PC-3 (cell line): ENCODE measurements at regions not wholly inside any gene's neighbourhood (a gene's known extent, or its start where the extent isn't known, plus 50 kb on each side); places are given as distances from the start of the nearest gene placed in this dataset.

Experiments
- ATAC-seq: fragments of 200-7000 bp; cut with Tn5 transposase; 2 replicates; pipeline ENCODE4 v1.9.1; 2020; ENCODE audit warnings: mild to moderate bottlenecking, moderate library complexity
- BruUV-seq: library from RNA; stranded (reverse); fragments of 400-500 nt; replicated peaks from 2 replicates; lab custom pipeline; 2021; lab: Mats Ljungman, UMichigan
- CTCF ChIA-PET: fragments of 300-600 bp; sonication (Branson Sonifier 250); formaldehyde crosslinking; loops from one replicate; lab custom pipeline; 2022; ENCODE audit warnings: antibody characterized with exemption; lab: Charles Lee
- POLR2A ChIA-PET: fragments of 300-600 bp; sonication (Branson Sonifier 250); formaldehyde crosslinking; loops from one replicate; lab custom pipeline; 2022; ENCODE audit warnings: antibody characterized with exemption; ENCODE audit not compliant: unreplicated experiment; lab: Charles Lee
- DNase-seq: peaks from one replicate; pipeline ENCODE4 v3.0.0-alpha.2; 2015
- H2AFZ ChIP-seq: fragments of 300-600 bp; sonication (generic); 2 replicates; pipeline ENCODE4 v1.6.0; 2016; ENCODE audit warnings: antibody characterized with exemption, low read length
- H3F3A ChIP-seq: fragments of 300-600 bp; sonication (generic); one replicate; pipeline ENCODE4 v1.6.0; 2017; ENCODE audit warnings: antibody characterized with exemption, low read length, control low read depth, mild to moderate bottlenecking; ENCODE audit not compliant: unreplicated experiment
- H3K27ac ChIP-seq: fragments of 300-600 bp; sonication (generic); 2 replicates; pipeline ENCODE4 v1.5.1; 2016; ENCODE audit warnings: mild to moderate bottlenecking, low read length
- H3K27me3 ChIP-seq: fragments of 300-600 bp; sonication (generic); 2 replicates; pipeline ENCODE4 v1.6.1; 2016; ENCODE audit warnings: low read length, mixed read lengths
- H3K36me3 ChIP-seq: fragments of 300-600 bp; sonication (generic); 2 replicates; pipeline ENCODE4 v1.6.1; 2016; ENCODE audit warnings: low read depth, mixed run types, low read length, mixed read lengths
- H3K4me1 ChIP-seq: fragments of 300-600 bp; sonication (generic); 2 replicates; pipeline ENCODE4 v1.5.1; 2016; ENCODE audit warnings: low read length; ENCODE audit not compliant: insufficient read depth
- H3K4me2 ChIP-seq: fragments of 300-600 bp; sonication (generic); 2 replicates; pipeline ENCODE4 v1.6.0; 2016; ENCODE audit warnings: low read length
- H3K4me3 ChIP-seq: fragments of 300-600 bp; sonication (generic); 2 replicates; pipeline ENCODE4 v1.5.1; 2016; ENCODE audit warnings: mild to moderate bottlenecking, low read length, mixed read lengths
- H3K79me2 ChIP-seq: fragments of 300-600 bp; sonication (generic); 2 replicates; pipeline ENCODE4 v1.6.1; 2017; ENCODE audit warnings: low read length, mixed read lengths
- H3K9ac ChIP-seq: fragments of 300-600 bp; sonication (generic); 2 replicates; pipeline ENCODE4 v1.6.0; 2016; ENCODE audit warnings: mild to moderate bottlenecking, low read length
- H3K9me2 ChIP-seq: fragments of 300-600 bp; sonication (generic); replicated peaks from 2 replicates; pipeline ENCODE4 v1.6.1; 2016; ENCODE audit warnings: mixed run types, low read length, mixed read lengths
- H3K9me3 ChIP-seq: fragments of 300-600 bp; sonication (generic); 2 replicates; pipeline ENCODE4 v1.6.1; 2016; ENCODE audit warnings: low read length, mixed read lengths
- H4K20me1 ChIP-seq: fragments of 300-600 bp; sonication (generic); 2 replicates; pipeline ENCODE4 v1.6.1; 2016; ENCODE audit warnings: low read length, mixed read lengths
- CTCF ChIP-seq: fragments of 300-600 bp; sonication (generic); conservative IDR thresholded peaks from 2 replicates; pipeline ENCODE4 v1.5.1; 2017; ENCODE audit warnings: antibody characterized with exemption, low read depth, mild to moderate bottlenecking, low read length
- EZH2 ChIP-seq: fragments of 300-600 bp; sonication (generic); IDR thresholded peaks from one replicate; pipeline ENCODE4 v1.6.1; 2017; ENCODE audit warnings: antibody characterized with exemption, mild to moderate bottlenecking, low read length; ENCODE audit not compliant: unreplicated experiment
- EZH2phosphoT487 ChIP-seq: fragments of 300-600 bp; sonication (generic); IDR thresholded peaks from 2 replicates; pipeline ENCODE4 v1.6.1; 2018; ENCODE audit warnings: mild to moderate bottlenecking, antibody characterized with exemption, low read length, borderline replicate concordance
- intact Hi-C: fragments of 100-400 bp; cut with micrococcal nuclease; formaldehyde crosslinking; loops from 2 replicates; pipeline ENCODE4 v1.9.0; 2023

DNA sequence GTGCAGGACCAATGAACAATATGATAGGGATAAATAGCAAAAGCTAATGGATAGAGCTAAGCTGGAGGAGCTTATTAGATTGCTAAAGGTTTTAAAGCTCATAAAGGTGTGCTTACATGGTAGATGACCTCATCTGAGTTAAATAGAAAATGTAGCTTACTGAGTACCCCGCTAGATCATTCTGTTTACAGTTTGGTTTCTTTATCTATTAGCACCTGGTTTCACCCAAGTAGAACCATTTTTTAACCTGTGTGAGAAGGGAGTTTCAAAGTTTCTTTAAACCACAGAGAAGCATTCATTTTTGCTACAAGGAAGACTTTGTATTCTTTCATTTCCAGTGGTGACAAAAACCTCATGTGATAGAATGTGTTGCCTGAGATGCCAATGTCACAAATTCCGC, 1778.0 kb downstream of the LRRC4C start:
- POLR2A ChIA-PET: no interaction called here

DNA sequence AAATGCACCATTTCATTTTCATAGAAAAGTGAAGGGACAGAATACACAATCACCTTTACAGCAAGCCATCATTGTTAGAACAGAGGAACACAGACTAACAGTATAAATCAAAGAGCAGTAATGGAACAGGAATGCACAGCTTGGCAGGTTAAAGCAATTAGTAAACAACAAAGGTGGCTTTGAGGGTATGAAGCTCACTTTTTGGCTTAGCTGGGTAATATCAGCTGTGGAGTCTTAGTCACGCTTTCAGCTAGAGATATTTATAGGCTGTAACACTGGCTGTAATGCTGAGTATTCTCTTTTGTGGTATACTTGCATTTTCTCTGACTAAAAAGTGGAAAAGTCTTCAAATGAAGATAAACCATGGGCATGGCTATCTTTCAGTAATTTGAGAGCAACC, 1780.5 kb downstream of the LRRC4C start:
- ChIA-PET CTCF (no interaction called here), POLR2A (interaction anchor here (0.6 kb wide), 1 partner anchor 21 kb away, joined by 5 read pairs; no protein-coding TSS in a partner anchor)
- Histone ChIP-seq H3K36me3 (no peaks in the 10 kb centered on the region), H3K4me2 (no peak overlapping the region), H4K20me1 (no peaks in the 10 kb centered on the region), H2AFZ (no peak overlapping the region), H3K4me3 (no peak overlapping the region), H3K9me3 (no peaks in the 10 kb centered on the region), H3K9ac (no peak overlapping the region), H3K79me2 (no peaks in the 10 kb centered on the region), H3K27me3 (no peaks in the 10 kb centered on the region), H3K4me1 (no peaks in the 10 kb centered on the region), H3F3A (no peaks in the 10 kb centered on the region), H3K9me2 (no peaks in the 10 kb centered on the region), H3K27ac (no peak overlapping the region)
- TF ChIP-seq EZH2: no peak
- no peak for TF ChIP-seq EZH2phosphoT487
- no peak for TF ChIP-seq CTCF
- no TSS peak for BruUV-seq
- ATAC-seq: no peak
- intact Hi-C loops: no loop called here
- peak; percentile 59 for DNase-seq

More for the DNA sequence above, 1778.0 kb downstream of the LRRC4C start:
- no peak overlapping the region for H2AFZ ChIP-seq
- H3K4me2 ChIP-seq: no peak overlapping the region
- no peaks in the 10 kb centered on the region for H3K79me2 ChIP-seq
- BruUV-seq: no TSS peak
- H3K36me3 ChIP-seq: no peaks in the 10 kb centered on the region
- no peaks in the 10 kb centered on the region for H3K9me3 ChIP-seq
- H4K20me1 ChIP-seq: no peaks in the 10 kb centered on the region
- H3K27me3 ChIP-seq: no peaks in the 10 kb centered on the region
- H3F3A ChIP-seq: no peaks in the 10 kb centered on the region
- H3K4me3 ChIP-seq: no peak overlapping the region
- H3K4me1 ChIP-seq: no peaks in the 10 kb centered on the region
- H3K9ac ChIP-seq: no peak overlapping the region
- no peaks in the 10 kb centered on the region for H3K9me2 ChIP-seq
- TF ChIP-seq CTCF: no peak
- no peak for TF ChIP-seq EZH2
- TF ChIP-seq EZH2phosphoT487: no peak
- DNase-seq (no peak), ATAC-seq (no peak)
- no peak overlapping the region for H3K27ac ChIP-seq
- intact Hi-C loops: no loop called here
- CTCF ChIA-PET: no interaction called here

- H3K4me2 ChIP-seq: no peak overlapping the region
- H4K20me1 ChIP-seq: no peaks in the 10 kb centered on the region
Observed at GRCh38 chr11:39675171-39675570, 1784.3 kb downstream of the LRRC4C start.

More at GRCh38 chr11:39675171-39675570, 1784.3 kb downstream of the LRRC4C start:
- Histone ChIP-seq H3K79me2 (no peaks in the 10 kb centered on the region), H3K4me1 (no peaks in the 10 kb centered on the region), H3K9me2 (no peaks in the 10 kb centered on the region), H2AFZ (no peak overlapping the region), H3K9ac (no peak overlapping the region), H3K27ac (no peak overlapping the region), H3K36me3 (no peaks in the 10 kb centered on the region), H3K4me3 (no peak overlapping the region), H3K27me3 (no peaks in the 10 kb centered on the region), H3F3A (no peaks in the 10 kb centered on the region), H3K9me3 (no peaks in the 10 kb centered on the region)
- no peak for TF ChIP-seq EZH2
- TF ChIP-seq CTCF: no peak
- TF ChIP-seq EZH2phosphoT487: no peak
- CTCF ChIA-PET: no interaction called here
- no peak for ATAC-seq
- POLR2A ChIA-PET: no interaction called here
- intact Hi-C loops: no loop called here
- no TSS peak for BruUV-seq
- no peak for DNase-seq
